Activated T-cell treated with anti-CD3 and anti-CD28 coated beads for 24 hours (primary cell): ENCODE measurements at regions not wholly inside any gene's neighbourhood (a gene's known extent, or its start where the extent isn't known, plus 50 kb on each side); places are given as distances from the start of the nearest gene placed in this dataset.
A peak's percentile ranks its signal among the peaks of the same experiment; 100 is the strongest.

ENCODE experiments used
- DNase-seq: peaks from one replicate; pipeline ENCODE4 v3.0.0-alpha.2; 2020; ENCODE audit warnings: low read depth

DNA sequence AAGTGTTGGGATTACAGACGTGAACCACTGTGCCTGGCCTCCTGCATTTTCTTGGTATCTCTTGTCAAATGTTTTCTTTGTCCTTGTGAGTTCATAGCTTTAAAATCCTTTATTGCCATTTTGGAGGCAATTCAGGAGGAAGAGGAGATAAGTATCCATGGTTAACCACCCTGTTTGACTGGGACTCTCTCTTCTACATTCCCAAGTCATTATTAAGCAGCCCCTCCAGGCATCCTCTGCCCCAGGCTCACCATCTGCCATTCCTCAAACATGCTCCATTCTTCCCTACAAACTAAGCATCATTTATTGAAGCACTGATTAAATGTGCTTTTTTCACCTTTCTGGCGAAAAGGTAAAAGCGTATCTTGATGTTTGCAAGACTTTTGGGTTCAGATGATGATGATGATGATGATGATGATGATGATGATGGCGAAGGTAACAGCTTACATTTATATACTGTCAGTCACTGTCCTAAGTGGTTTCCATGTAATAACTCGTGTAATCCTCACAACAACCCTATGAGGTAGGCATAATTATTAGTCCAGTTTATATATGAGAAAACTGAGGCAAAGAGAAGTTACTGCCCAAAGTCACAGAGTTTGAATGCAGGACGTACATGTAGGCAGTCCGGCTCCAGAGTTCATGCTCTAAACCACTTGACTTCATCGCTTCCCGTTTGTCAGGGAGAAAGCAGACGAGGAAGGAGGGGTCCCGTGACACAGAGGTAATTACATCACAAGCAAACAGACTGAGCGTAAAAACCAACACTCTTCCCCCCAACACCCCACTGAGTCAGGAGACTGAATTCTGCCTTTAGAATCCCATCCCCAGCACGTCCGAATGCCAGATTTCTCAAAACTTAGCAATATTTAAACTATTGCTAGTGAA, 69.7 kb upstream of the ACKR3 start:
- DNase-seq, result no peak

- no peak for DNase-seq
Observed at GRCh38 chr2:236501026-236501425, 68.6 kb upstream of the ACKR3 start.

- no peak for DNase-seq
Observed at GRCh38 chr2:236501531-236501930, 68.1 kb upstream of the ACKR3 start.

- DNase-seq, result no peak
Observed at GRCh38 chr2:236503100-236503499, 66.5 kb upstream of the ACKR3 start.

DNA sequence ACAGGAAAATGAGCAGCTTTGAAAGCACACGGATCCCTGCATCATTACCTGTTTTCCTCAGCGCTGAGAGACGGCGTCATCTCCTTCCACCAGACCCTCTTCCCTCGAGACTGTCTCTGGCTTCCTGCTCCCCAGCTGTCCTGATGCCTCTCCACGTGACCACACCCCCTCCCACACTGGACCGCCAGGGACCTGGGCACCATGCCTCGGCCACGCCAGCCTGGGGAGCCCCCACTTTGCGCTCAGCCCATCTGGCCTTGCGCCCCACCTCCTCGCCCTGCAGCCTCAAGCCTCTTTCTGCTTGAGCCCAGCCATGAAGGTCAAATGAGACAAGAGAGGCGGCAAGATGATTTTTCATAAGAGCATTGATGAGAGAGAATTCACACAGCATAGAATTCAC, 66.0 kb upstream of the ACKR3 start:
- no peak for DNase-seq

GRCh38 chr2:236505041-236505440, 64.6 kb upstream of the ACKR3 start:
- no peak for DNase-seq

DNA sequence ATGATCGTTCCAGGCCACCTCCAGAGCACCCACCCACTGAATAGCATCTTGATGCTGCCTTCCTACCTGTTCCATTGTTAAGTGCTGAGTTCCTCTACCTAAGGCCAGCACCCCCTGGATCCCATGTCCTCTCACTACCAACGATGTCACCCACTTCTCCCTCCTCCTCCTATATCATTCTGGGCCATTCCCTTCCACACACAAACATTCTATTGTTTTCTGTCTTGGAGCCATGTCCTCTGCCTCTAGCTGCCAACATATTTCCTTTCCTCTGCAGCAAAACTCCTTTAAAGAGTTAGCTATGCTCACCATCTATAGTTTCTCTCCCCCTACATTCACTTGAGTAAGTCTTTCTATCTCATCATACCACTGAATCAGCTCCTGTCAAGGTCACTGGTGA, 64.0 kb upstream of the ACKR3 start:
- DNase-seq, result no peak

- peak; percentile 32 for DNase-seq
Observed at GRCh38 chr2:236507393-236508085, 62.1 kb upstream of the ACKR3 start.

GRCh38 chr2:236508466-236508865, 61.2 kb upstream of the ACKR3 start:
- DNase-seq, result no peak

GRCh38 chr2:236510034-236510433, 59.6 kb upstream of the ACKR3 start:
- DNase-seq, result no peak

- no peak for DNase-seq
Observed at GRCh38 chr2:236511266-236511665, 58.4 kb upstream of the ACKR3 start.

GRCh38 chr2:236512267-236512666, 57.4 kb upstream of the ACKR3 start:
- no peak for DNase-seq

- DNase-seq, result peak; percentile 56
Observed at GRCh38 chr2:236512902-236513435, 56.7 kb upstream of the ACKR3 start.

- no peak for DNase-seq
Observed at GRCh38 chr2:236513956-236514355, 55.7 kb upstream of the ACKR3 start.

GRCh38 chr2:236516708-236517107, 52.9 kb upstream of the ACKR3 start:
- DNase-seq, result no peak

GRCh38 chr2:236517251-236518031, 52.2 kb upstream of the ACKR3 start:
- no peak for DNase-seq
